Heart right ventricle (tissue), 16 donors: ENCODE measurements at regions not wholly inside any gene's neighbourhood (a gene's known extent, or its start where the extent isn't known, plus 50 kb on each side); places are given as distances from the start of the nearest gene placed in this dataset.

Experiments used
- ATAC-seq, 8 donors: fragments of 200-7000 bp; cut with Tn5 transposase; one replicate each; pipeline ENCODE4 v1.9.1; 2020; ENCODE audit warnings: mild to moderate bottlenecking in 8 of 8, moderate library complexity in 8 of 8, moderate number of reproducible peaks in 1 of 8
- DNase-seq, 2 donors: peaks; one replicate each; pipeline ENCODE4 v3.0.0-alpha.2; 2020
- H3K27ac ChIP-seq, 10 donors: fragments of 200-600 bp; sonication (generic) in 2 of 10; one replicate each; pipeline versions ENCODE4 v1.5.0 to v1.8.0; 2020 to 2022; ENCODE audit warnings: mild to moderate bottlenecking in 3 of 10
- H3K27me3 ChIP-seq, 7 donors: fragments of 200-600 bp; one replicate each; pipeline ENCODE4 v1.8.0; 2021 to 2022; ENCODE audit warnings: mild to moderate bottlenecking in 2 of 7
- H3K36me3 ChIP-seq, 9 donors: fragments of 200-600 bp; sonication (generic) in 1 of 9; one replicate each; pipeline versions ENCODE4 v1.5.0 to v1.8.0; 2020 to 2022; ENCODE audit warnings: mild to moderate bottlenecking in 2 of 9
- H3K4me1 ChIP-seq, 9 donors: fragments of 200-600 bp; sonication (generic) in 1 of 9; one replicate each; pipeline versions ENCODE4 v1.5.0 to v1.8.0; 2020 to 2022; ENCODE audit warnings: mild to moderate bottlenecking in 4 of 9
- H3K4me3 ChIP-seq, 10 donors: fragments of 200-600 bp; sonication (generic) in 2 of 10; one replicate each; pipeline versions ENCODE4 v1.5.0 to v1.8.0; 2020 to 2022; ENCODE audit warnings: mild to moderate bottlenecking in 7 of 10, moderate library complexity in 2 of 10
- H3K9me3 ChIP-seq, 11 donors: fragments of 200-600 bp in 10 of 11; sonication (generic) in 2 of 11; one replicate each; pipeline versions ENCODE4 v1.5.0 to v1.8.0; 2013 to 2022; ENCODE audit warnings: mild to moderate bottlenecking in 2 of 11, control low read depth in 1 of 11, moderate library complexity in 1 of 11
- WGBS, 2 donors: extraction: QIAGEN DNeasy Blood & Tissue Kit; methylation state at CpG; one replicate each; pipeline ENCODE4 v1.1.7; 2013; ENCODE audit warnings: inconsistent platforms in 1 of 2; 5-methylcytosine and 5-hydroxymethylcytosine counted together
- intact Hi-C, 10 donors: fragments of 100-400 bp; cut with DNase I; formaldehyde crosslinking; loops; one replicate each; pipeline versions ENCODE4 v1.11.1 to v1.14.2; 2022
- TF ChIP-seq, protein P1 (sequence below), 9 donors: fragments of 200-600 bp; sonication (generic) in 2 of 9; IDR thresholded peaks; one replicate each; pipeline versions ENCODE4 v1.5.0 to v1.8.0; 2021 to 2022; ENCODE audit warnings: antibody characterized with exemption in 9 of 9, mild to moderate bottlenecking in 5 of 9, moderate library complexity in 1 of 9
- donor health status: Arrhythmogenic right ventricular cardiomyopathy.
- donor health status: ischemic (EF 13 %, LVEDD 7.1; RV severe dilation, severe dysfunction).
- donor health status: healthy with polysubstance abuse.
- donor health status: DM: no; HTN: yes; CAD: no.
- donor health status: DM: no; HTN: no; CAD: no.
- donor health status: ischemic (EF 25% LVEDD 6.9; RV normal size, moderate dysfunction).
- donor health status: ischemic (EF 25% LVEDD 5.7; RV mildly dilated, moderate dysfunction).
- donor health status: healthy.
- donor health status: DM: yes; HTN: yes; CAD: no.
- donor health status: Ischemic cardiomyopathy.
- donor health status: ischemic (EF 35%, LVEDD 5.7; RV mildly dilated, moderate dysfunction).
- donor health status: nonischemic (EF 11% LVEDD 7.7; RV severe dilation, severe dysfunction).
- donor health status: DM: yes; HTN: yes; CAD: no.
- donor health status: PGD.
- donor health status: ischemic (EF 29% LVEDD 5.4; RV normal size, mild dysfunction).
- donor health status: nonischemic (EF 23%, LVEDD 6.1; RV moderate dilation, normal function).

DNA sequence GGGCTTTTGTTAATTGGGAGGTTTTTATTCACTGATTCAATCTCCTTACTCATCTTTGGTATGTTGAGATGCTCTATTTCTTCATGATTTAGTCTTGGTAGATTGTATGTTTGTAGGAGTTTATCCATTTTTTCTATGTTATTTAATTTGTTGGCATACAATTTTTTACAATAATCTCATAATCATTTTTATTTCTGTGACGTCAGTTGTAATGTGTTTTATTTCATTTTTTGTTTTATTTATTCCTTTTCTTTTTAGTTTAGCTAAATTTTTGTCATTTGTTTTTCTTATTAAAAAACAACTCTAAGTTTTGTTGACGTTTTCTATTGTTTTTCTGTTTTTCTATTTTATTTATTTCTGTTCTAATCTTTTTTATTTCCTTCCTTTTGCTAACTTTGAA is 389.8 kb downstream of the HS3ST3B1 start:
- no peak overlapping the region for H3K27ac ChIP-seq
- intact Hi-C loops: no loop called here
- no peaks in the 10 kb centered on the region for H3K36me3 ChIP-seq
- peaks cover 0 to 5% (median 0%) of the 10 kb centered on the region in 9 donors for H3K4me1 ChIP-seq
- no peak for ATAC-seq
- no peaks in the 10 kb centered on the region for H3K27me3 ChIP-seq
- WGBS, 2 donors: 53 to 59% methylated on average over 2 of the region's 2 CpGs
- H3K9me3 ChIP-seq: peaks cover 0 to 47% (median 10%) of the 10 kb centered on the region in 11 donors
- no peak overlapping the region for H3K4me3 ChIP-seq
- TF ChIP-seq, protein P1, sequence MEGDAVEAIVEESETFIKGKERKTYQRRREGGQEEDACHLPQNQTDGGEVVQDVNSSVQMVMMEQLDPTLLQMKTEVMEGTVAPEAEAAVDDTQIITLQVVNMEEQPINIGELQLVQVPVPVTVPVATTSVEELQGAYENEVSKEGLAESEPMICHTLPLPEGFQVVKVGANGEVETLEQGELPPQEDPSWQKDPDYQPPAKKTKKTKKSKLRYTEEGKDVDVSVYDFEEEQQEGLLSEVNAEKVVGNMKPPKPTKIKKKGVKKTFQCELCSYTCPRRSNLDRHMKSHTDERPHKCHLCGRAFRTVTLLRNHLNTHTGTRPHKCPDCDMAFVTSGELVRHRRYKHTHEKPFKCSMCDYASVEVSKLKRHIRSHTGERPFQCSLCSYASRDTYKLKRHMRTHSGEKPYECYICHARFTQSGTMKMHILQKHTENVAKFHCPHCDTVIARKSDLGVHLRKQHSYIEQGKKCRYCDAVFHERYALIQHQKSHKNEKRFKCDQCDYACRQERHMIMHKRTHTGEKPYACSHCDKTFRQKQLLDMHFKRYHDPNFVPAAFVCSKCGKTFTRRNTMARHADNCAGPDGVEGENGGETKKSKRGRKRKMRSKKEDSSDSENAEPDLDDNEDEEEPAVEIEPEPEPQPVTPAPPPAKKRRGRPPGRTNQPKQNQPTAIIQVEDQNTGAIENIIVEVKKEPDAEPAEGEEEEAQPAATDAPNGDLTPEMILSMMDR (IDR thresholded peaks at IDR 0.05): no peak
- no peak for DNase-seq

DNA sequence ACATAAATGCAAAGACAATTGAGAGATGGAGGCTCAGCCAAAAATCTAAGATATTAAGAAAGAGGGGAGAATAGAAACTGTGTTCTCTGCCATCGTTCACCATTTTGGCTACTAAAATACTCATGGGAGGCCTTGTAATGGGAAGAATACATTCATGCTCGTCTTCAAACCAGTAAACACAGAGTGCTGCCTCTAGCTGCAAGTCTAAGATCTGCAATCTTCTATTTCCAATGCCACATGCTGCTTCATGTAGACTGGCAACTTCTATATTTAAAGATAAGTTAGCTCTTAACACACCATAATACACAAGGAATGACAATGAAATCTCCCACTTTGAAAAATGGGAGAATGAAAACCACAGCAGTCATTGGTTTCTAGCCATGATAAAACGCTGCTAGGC is 387.3 kb downstream of the HS3ST3B1 start:
- no peak overlapping the region for H3K27ac ChIP-seq
- H3K27me3 ChIP-seq: peaks cover 0 to under 1% (median 0%) of the 10 kb centered on the region in 7 donors
- DNase-seq (no peak), ATAC-seq (no peak)
- intact Hi-C loops: no loop called here
- TF ChIP-seq, protein P1 (IDR thresholded peaks at IDR 0.05): no peak
- 58 to 68% methylated on average over 3 of the region's 3 CpGs for WGBS, 2 donors
- H3K4me3 ChIP-seq: no peak overlapping the region
- peaks cover 0 to 40% (median 10%) of the 10 kb centered on the region in 11 donors for H3K9me3 ChIP-seq
- H3K36me3 ChIP-seq: no peaks in the 10 kb centered on the region
- H3K4me1 ChIP-seq: no peaks in the 10 kb centered on the region

DNA sequence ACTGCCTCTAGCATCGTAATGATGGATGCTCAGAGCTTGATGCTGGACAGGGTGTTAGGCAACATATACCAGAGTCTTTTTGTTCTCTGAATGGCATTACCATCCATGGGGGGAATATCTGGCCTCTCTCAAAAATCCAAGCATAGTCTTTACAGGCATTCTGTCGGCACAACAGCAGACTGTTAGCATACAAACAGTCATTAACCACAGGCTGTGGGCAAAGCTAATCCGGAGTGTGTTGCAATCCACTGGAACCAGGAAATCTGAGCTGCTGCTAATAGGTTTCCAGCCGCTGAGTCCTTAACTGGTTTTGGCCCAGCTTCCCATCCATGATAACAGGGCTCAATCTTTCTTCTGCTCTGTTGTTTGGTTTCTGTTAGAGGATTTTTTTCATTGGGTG is 371.9 kb downstream of the HS3ST3B1 start:
- no peak overlapping the region for H3K27ac ChIP-seq
- no peak overlapping the region for H3K4me3 ChIP-seq
- H3K9me3 ChIP-seq: peaks cover 0 to 9% (median 0%) of the 10 kb centered on the region in 11 donors
- H3K36me3 ChIP-seq: no peaks in the 10 kb centered on the region
- peaks cover 0 to 13% (median 0%) of the 10 kb centered on the region in 7 donors for H3K27me3 ChIP-seq
- H3K4me1 ChIP-seq: peaks cover 0 to 12% (median 0%) of the 10 kb centered on the region in 9 donors
- DNase-seq (no peak), ATAC-seq (no peak)
- 30 to 34% methylated on average over 4 of the region's 4 CpGs for WGBS, 2 donors
- intact Hi-C loops: no loop called here
- TF ChIP-seq, protein P1 (IDR thresholded peaks at IDR 0.05): no peak

DNA sequence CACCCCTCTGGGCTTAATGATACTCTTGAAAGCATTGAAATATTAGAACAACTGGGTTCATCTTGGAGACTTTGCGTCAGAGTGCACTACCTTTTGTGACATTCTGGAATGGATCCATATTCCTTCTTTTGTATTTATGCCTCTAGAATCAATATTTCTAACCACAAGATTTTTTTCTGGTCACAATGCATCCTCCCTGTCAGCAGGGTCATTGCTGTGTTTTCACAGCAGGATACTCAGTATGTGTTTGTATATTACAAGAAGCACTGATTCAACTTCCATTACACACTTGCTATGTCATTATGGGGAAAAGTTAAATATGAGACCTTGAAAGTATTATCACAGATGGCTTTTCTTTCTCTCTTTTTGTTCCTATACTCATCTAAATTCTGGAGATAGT is 370.0 kb downstream of the HS3ST3B1 start:
- intact Hi-C loops: no loop called here
- Histone ChIP-seq H3K27ac (no peak overlapping the region), H3K9me3 (no peaks in the 10 kb centered on the region), H3K4me3 (no peak overlapping the region), H3K36me3 (no peaks in the 10 kb centered on the region), H3K27me3 (peaks cover 0 to 13% (median 0%) of the 10 kb centered on the region in 7 donors), H3K4me1 (peaks cover 0 to 12% (median 0%) of the 10 kb centered on the region in 9 donors)
- 95 to 97% methylated on average over 1 of the region's 1 CpG for WGBS, 2 donors
- TF ChIP-seq, protein P1 (IDR thresholded peaks at IDR 0.05): no peak
- ATAC-seq: no peak
- DNase-seq: no peak
